NT2/D1 (cell line): ENCODE measurements at regions not wholly inside any gene's neighbourhood (a gene's known extent, or its start where the extent isn't known, plus 50 kb on each side); places are given as distances from the start of the nearest gene placed in this dataset.

Experiments
- SUZ12 ChIP-seq: IDR thresholded peaks from 2 replicates; pipeline ENCODE4 v1.6.1; 2011; ENCODE audit not compliant: insufficient read length, insufficient read depth; ENCODE audit errors: extremely low read depth
- YY1 ChIP-seq: IDR thresholded peaks from 2 replicates; pipeline ENCODE4 v1.6.1; 2011; ENCODE audit not compliant: insufficient read length, insufficient read depth

- TF ChIP-seq SUZ12 (no peak), YY1 (no peak)
These were observed 157.4 kb downstream of the ANKRD30B start for GRCh38 chr18:14905350-14905749.
